OCI-LY7 (cell line): ENCODE measurements at regions not wholly inside any gene's neighbourhood (a gene's known extent, or its start where the extent isn't known, plus 50 kb on each side); places are given as distances from the start of the nearest gene placed in this dataset.

Experiments
- BruUV-seq: library from RNA; stranded (reverse); fragments of 400-500 nt; replicated peaks from 2 replicates; lab custom pipeline; 2021; lab: Mats Ljungman, UMichigan
- CTCF ChIA-PET: fragments of 300-600 bp; sonication (Branson Sonifier 250); formaldehyde crosslinking; loops from one replicate; lab custom pipeline; 2022; ENCODE audit warnings: antibody characterized with exemption; ENCODE audit not compliant: unreplicated experiment; lab: Charles Lee
- POLR2A ChIA-PET: fragments of 300-600 bp; sonication (Branson Sonifier 250); formaldehyde crosslinking; loops from one replicate; lab custom pipeline; 2022; ENCODE audit warnings: antibody characterized with exemption; lab: Charles Lee
- DNase-seq: peaks from one replicate; pipeline ENCODE4 v3.0.0-alpha.2; 2015; ENCODE audit warnings: low spot score
- H2AFZ ChIP-seq: fragments of 200-600 bp; sonication (generic), shearing (Covaris generic); 2 replicates; pipeline ENCODE4 v1.6.1; 2014; ENCODE audit warnings: mild to moderate bottlenecking, antibody characterized with exemption, low read length, moderate library complexity
- H3K27ac ChIP-seq: fragments of 200-600 bp; sonication (generic); 2 replicates; pipeline ENCODE4 v1.5.1; 2014; ENCODE audit warnings: mixed run types, low read depth, mild to moderate bottlenecking, moderate library complexity, low read length, inconsistent platforms; ENCODE audit not compliant: poor library complexity, severe bottlenecking
- H3K36me3 ChIP-seq: fragments of 200-600 bp; sonication (generic); 2 replicates; pipeline ENCODE4 v1.6.1; 2014; ENCODE audit warnings: mild to moderate bottlenecking, antibody characterized with exemption, low read length, moderate library complexity, mixed read lengths; ENCODE audit not compliant: insufficient read depth
- H3K4me1 ChIP-seq: fragments of 200-600 bp; sonication (generic); 2 replicates; pipeline ENCODE4 v1.5.1; 2014; ENCODE audit warnings: mild to moderate bottlenecking, low read length; ENCODE audit not compliant: insufficient read depth, poor library complexity, severe bottlenecking
- H3K4me2 ChIP-seq: fragments of 200-600 bp; sonication (generic); 2 replicates; pipeline ENCODE4 v1.6.1; 2014; ENCODE audit warnings: mild to moderate bottlenecking, low read length
- H3K4me3 ChIP-seq: fragments of 200-600 bp; sonication (generic); 2 replicates; pipeline ENCODE4 v1.5.1; 2014; ENCODE audit warnings: mild to moderate bottlenecking, low read depth, low read length; ENCODE audit not compliant: poor library complexity, severe bottlenecking
- H3K79me2 ChIP-seq: fragments of 200-600 bp; sonication (generic); 2 replicates; pipeline ENCODE4 v1.6.1; 2016; ENCODE audit warnings: low read depth, mild to moderate bottlenecking, low read length, moderate library complexity, mixed read lengths; ENCODE audit not compliant: insufficient read depth
- H3K9me2 ChIP-seq: fragments of 200-600 bp; sonication (generic); 2 replicates; pipeline ENCODE4 v1.6.1; 2016; ENCODE audit warnings: mild to moderate bottlenecking, low read length, mixed read lengths; ENCODE audit not compliant: insufficient read depth
- H3K9me3 ChIP-seq: fragments of 200-600 bp; sonication (generic); 2 replicates; pipeline ENCODE4 v1.6.1; 2014; ENCODE audit warnings: mild to moderate bottlenecking, mixed run types, low read length, mixed read lengths
- H4K20me1 ChIP-seq: fragments of 200-600 bp; sonication (generic); 2 replicates; pipeline ENCODE4 v1.6.1; 2014; ENCODE audit warnings: mild to moderate bottlenecking, antibody characterized with exemption, low read length, moderate library complexity, mixed read lengths; ENCODE audit not compliant: insufficient read depth
- CTCF ChIP-seq: fragments of 200-600 bp; sonication (generic); conservative IDR thresholded peaks from 2 replicates; pipeline ENCODE4 v1.5.1; 2014; ENCODE audit warnings: mild to moderate bottlenecking, antibody characterized with exemption, low read length, moderate library complexity, mixed read lengths
- EZH2phosphoT487 ChIP-seq: fragments of 200-600 bp; sonication (generic); IDR thresholded peaks from 2 replicates; pipeline ENCODE4 v1.6.1; 2018; ENCODE audit warnings: low read depth, borderline replicate concordance, mild to moderate bottlenecking, mixed run types, antibody characterized with exemption, low read length, moderate library complexity, mixed read lengths
- intact Hi-C: fragments of 100-400 bp; cut with micrococcal nuclease; formaldehyde crosslinking; loops from one replicate; pipeline ENCODE4 v1.10.0; 2022; ENCODE audit not compliant: unreplicated experiment

- Histone ChIP-seq H3K79me2 (no peaks in the 10 kb centered on the region), H4K20me1 (no peaks in the 10 kb centered on the region), H3K27ac (no peak overlapping the region), H2AFZ (no peak overlapping the region), H3K4me3 (no peak overlapping the region), H3K4me1 (no peaks in the 10 kb centered on the region), H3K4me2 (no peak overlapping the region), H3K36me3 (no peaks in the 10 kb centered on the region), H3K9me2 (no peaks in the 10 kb centered on the region), H3K9me3 (no peaks in the 10 kb centered on the region)
- CTCF ChIA-PET: no interaction called here
- POLR2A ChIA-PET: interaction anchor here (0.6 kb wide), 1 partner anchor 796 kb away, joined by 3 read pairs; no protein-coding TSS in a partner anchor
- no peak for DNase-seq
- BruUV-seq: no TSS peak
- no peak for TF ChIP-seq EZH2phosphoT487
- no peak for TF ChIP-seq CTCF
- intact Hi-C loops: no loop called here
Measured at GRCh38 chr3:3340526-3340925, 161.0 kb upstream of the CRBN start.

- no peak overlapping the region for H3K4me2 ChIP-seq
- no peak for TF ChIP-seq EZH2phosphoT487
- TF ChIP-seq CTCF: no peak
- no peak overlapping the region for H3K27ac ChIP-seq
- H3K9me3 ChIP-seq: no peaks in the 10 kb centered on the region
- POLR2A ChIA-PET: no interaction called here
- intact Hi-C loops: no loop called here
- no peak overlapping the region for H2AFZ ChIP-seq
- no peaks in the 10 kb centered on the region for H3K4me1 ChIP-seq
- no peaks in the 10 kb centered on the region for H3K9me2 ChIP-seq
- no peaks in the 10 kb centered on the region for H4K20me1 ChIP-seq
- CTCF ChIA-PET: no interaction called here
- H3K36me3 ChIP-seq: no peaks in the 10 kb centered on the region
- no TSS peak for BruUV-seq
- no peak for DNase-seq
- H3K79me2 ChIP-seq: no peaks in the 10 kb centered on the region
- no peak overlapping the region for H3K4me3 ChIP-seq
Measured at GRCh38 chr3:3335903-3336302, 156.4 kb upstream of the CRBN start.

- TF ChIP-seq EZH2phosphoT487: no peak
- TF ChIP-seq CTCF: no peak
- Histone ChIP-seq H3K36me3 (no peaks in the 10 kb centered on the region), H2AFZ (no peak overlapping the region), H4K20me1 (no peaks in the 10 kb centered on the region), H3K4me3 (no peak overlapping the region), H3K79me2 (no peaks in the 10 kb centered on the region), H3K27ac (no peak overlapping the region), H3K9me2 (no peaks in the 10 kb centered on the region), H3K9me3 (no peaks in the 10 kb centered on the region), H3K4me1 (no peaks in the 10 kb centered on the region), H3K4me2 (no peak overlapping the region)
- ChIA-PET POLR2A (no interaction called here), CTCF (no interaction called here)
- no peak for DNase-seq
- intact Hi-C loops: no loop called here
- BruUV-seq: no TSS peak
Measured at GRCh38 chr3:3334491-3334890, 155.0 kb upstream of the CRBN start.
